HEK293T (cell line): ENCODE measurements at regions not wholly inside any gene's neighbourhood (a gene's known extent, or its start where the extent isn't known, plus 50 kb on each side); places are given as distances from the start of the nearest gene placed in this dataset.

Source experiments
- CTCF ChIA-PET: fragments of 350-600 bp; formaldehyde crosslinking; extraction: SDS; loops from one replicate; lab custom pipeline; 2021; ENCODE audit warnings: antibody characterized with exemption, inconsistent platforms; lab: Yijun Ruan, JAX
- POLR2A ChIA-PET: fragments of 350-600 bp; formaldehyde crosslinking; extraction: SDS; loops from one replicate; lab custom pipeline; 2020; ENCODE audit warnings: antibody characterized with exemption, inconsistent platforms; lab: Yijun Ruan, JAX
- DNase-seq: peaks from one replicate; pipeline ENCODE4 v3.0.0; 2012; ENCODE audit warnings: mixed read lengths; ENCODE audit errors: extremely low spot score
- ARNT ChIP-seq: fragments of 450-650 bp; IDR thresholded peaks from 2 replicates; pipeline ENCODE4 v1.6.1; 2017; ENCODE audit warnings: mild to moderate bottlenecking
- BHLHE40 ChIP-seq: fragments of 450-650 bp; IDR thresholded peaks from 2 replicates; pipeline ENCODE4 v1.6.1; 2016; ENCODE audit warnings: mild to moderate bottlenecking, moderate library complexity, borderline replicate concordance
- CTBP1 ChIP-seq: fragments of 450-650 bp; IDR thresholded peaks from 2 replicates; pipeline ENCODE4 v1.6.1; 2016; ENCODE audit warnings: borderline replicate concordance
- ELF4 ChIP-seq: fragments of 450-650 bp; IDR thresholded peaks from 2 replicates; pipeline ENCODE4 v1.6.1; 2017; ENCODE audit warnings: antibody characterized with exemption
- FOXA1 ChIP-seq: fragments of 450-650 bp; IDR thresholded peaks from 2 replicates; pipeline ENCODE4 v1.6.1; 2016; ENCODE audit warnings: mild to moderate bottlenecking
- FOXK2 ChIP-seq: fragments of 450-650 bp; IDR thresholded peaks from 2 replicates; pipeline ENCODE4 v1.6.1; 2016; ENCODE audit warnings: mild to moderate bottlenecking
- FOXM1 ChIP-seq: fragments of 450-650 bp; IDR thresholded peaks from 2 replicates; pipeline ENCODE4 v1.6.1; 2017; ENCODE audit warnings: mild to moderate bottlenecking, borderline replicate concordance
- HDGF ChIP-seq: fragments of 450-650 bp; IDR thresholded peaks from 2 replicates; pipeline ENCODE4 v1.6.1; 2017; ENCODE audit warnings: antibody characterized with exemption, borderline replicate concordance
- L3MBTL2 ChIP-seq: fragments of 450-650 bp; conservative IDR thresholded peaks from 2 replicates; pipeline ENCODE4 v1.6.1; 2016; ENCODE audit warnings: mild to moderate bottlenecking
- LEF1 ChIP-seq: fragments of 450-650 bp; IDR thresholded peaks from 2 replicates; pipeline ENCODE4 v1.6.1; 2017; ENCODE audit warnings: mild to moderate bottlenecking, borderline replicate concordance
- NFRKB ChIP-seq: fragments of 450-650 bp; IDR thresholded peaks from 2 replicates; pipeline ENCODE4 v1.6.1; 2016; ENCODE audit warnings: mild to moderate bottlenecking, moderate library complexity
- SP1 ChIP-seq: fragments of 450-650 bp; IDR thresholded peaks from 2 replicates; pipeline ENCODE4 v1.6.1; 2017
- SUZ12 ChIP-seq: fragments of 450-650 bp; IDR thresholded peaks from 2 replicates; pipeline ENCODE4 v1.6.1; 2016; ENCODE audit warnings: mild to moderate bottlenecking
- TARDBP ChIP-seq: fragments of 450-650 bp; IDR thresholded peaks from 2 replicates; pipeline ENCODE4 v1.6.1; 2016
- ZNF384 ChIP-seq: fragments of 450-650 bp; IDR thresholded peaks from 2 replicates; pipeline ENCODE4 v1.6.1; 2016
- TF ChIP-seq, protein P1 (sequence below): fragments of 450-650 bp; IDR thresholded peaks from 2 replicates; pipeline ENCODE4 v1.6.1; 2016

DNA sequence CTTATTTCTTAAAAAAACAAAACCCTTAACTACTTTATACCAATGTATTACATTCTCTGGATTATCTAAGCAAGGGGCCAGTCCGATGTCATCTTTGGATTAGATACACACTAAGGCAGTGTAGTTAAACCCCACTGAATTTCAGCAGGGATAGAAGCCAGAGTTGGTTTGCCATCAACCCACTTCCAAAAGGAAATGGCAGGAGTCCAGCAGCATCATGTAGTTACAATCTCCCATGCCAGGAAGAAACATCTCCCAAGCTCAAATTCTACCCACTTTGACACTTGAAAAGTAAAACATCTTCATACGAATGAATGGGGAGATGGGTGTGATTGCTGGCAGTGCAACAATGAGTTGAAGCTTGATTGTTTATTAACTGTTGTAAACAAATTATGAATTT lies 203.5 kb upstream of the PLXNC1 start:
- ChIA-PET POLR2A (no interaction called here), CTCF (no interaction called here)
- TF ChIP-seq NFRKB = no peak
- no peak for TF ChIP-seq HDGF
- TF ChIP-seq LEF1 = no peak
- no peak for TF ChIP-seq FOXK2
- TF ChIP-seq ZNF384 = no peak
- no peak for TF ChIP-seq TARDBP
- TF ChIP-seq CTBP1 = no peak
- no peak for TF ChIP-seq ELF4
- no peak for TF ChIP-seq SP1
- TF ChIP-seq FOXM1 = no peak
- no peak for TF ChIP-seq ARNT
- no peak for TF ChIP-seq SUZ12
- TF ChIP-seq FOXA1 = no peak
- no peak for TF ChIP-seq BHLHE40
- no peak for TF ChIP-seq L3MBTL2
- TF ChIP-seq, protein P1, sequence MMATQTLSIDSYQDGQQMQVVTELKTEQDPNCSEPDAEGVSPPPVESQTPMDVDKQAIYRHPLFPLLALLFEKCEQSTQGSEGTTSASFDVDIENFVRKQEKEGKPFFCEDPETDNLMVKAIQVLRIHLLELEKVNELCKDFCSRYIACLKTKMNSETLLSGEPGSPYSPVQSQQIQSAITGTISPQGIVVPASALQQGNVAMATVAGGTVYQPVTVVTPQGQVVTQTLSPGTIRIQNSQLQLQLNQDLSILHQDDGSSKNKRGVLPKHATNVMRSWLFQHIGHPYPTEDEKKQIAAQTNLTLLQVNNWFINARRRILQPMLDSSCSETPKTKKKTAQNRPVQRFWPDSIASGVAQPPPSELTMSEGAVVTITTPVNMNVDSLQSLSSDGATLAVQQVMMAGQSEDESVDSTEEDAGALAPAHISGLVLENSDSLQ = no peak
- DNase-seq = no peak

DNA sequence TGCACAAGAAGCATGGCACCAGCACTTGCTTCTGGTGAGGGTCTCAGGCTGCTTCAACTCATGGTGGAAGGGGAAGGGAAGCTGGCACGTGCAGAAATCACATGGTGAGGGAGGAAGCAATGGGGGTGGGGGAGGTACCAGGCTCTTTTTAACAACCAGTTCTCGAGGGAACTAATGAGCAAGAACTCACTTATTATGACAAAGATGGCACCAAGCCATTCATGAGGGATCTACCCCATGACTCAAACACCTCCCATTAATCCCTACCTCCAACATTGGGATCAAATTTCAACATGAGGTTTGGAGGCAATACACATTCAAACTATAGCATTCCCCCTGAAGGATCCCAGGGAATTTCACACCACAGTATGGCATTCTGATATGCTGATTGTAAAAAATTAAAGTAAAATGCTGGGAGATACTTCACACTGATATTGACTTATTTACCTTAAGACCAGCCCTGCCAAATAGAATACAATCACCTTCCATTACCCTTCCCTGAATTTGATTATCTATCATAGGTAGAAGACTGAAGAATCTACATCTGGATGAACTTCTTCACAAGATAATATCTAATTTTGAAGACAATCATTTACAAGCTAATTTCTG lies 201.7 kb upstream of the PLXNC1 start:
- TF ChIP-seq, protein P1 = no peak
- TF ChIP-seq ZNF384 (no peak), CTBP1 (no peak), SUZ12 (no peak), FOXK2 (no peak), FOXA1 (no peak), FOXM1 (no peak), L3MBTL2 (no peak; the same call in 1 of the 2 replicates), TARDBP (no peak), LEF1 (no peak), BHLHE40 (no peak)
- no peak for DNase-seq
- ChIA-PET CTCF (no interaction called here), POLR2A (no interaction called here)

DNA sequence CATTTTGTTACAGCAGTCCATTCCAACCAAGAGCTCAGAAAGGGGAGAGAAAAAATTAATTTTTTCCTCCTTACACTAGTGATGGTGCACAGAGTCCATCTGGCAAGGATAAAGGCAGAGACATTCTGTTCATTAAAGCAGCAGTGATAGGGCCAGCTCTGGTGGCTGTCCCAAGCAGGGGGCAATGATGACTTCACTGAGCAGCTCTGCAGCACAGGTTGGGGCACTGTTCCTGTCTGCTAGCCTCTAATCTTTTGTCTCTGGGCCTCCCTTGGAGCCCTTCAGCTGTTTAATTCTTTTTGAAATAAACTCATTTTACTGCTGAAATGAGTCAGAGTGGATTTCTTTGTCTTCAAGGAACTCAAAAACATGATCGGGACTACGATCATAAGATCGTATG lies 200.9 kb upstream of the PLXNC1 start:
- DNase-seq = no peak
- TF ChIP-seq CTBP1 (no peak), L3MBTL2 (no peak), FOXK2 (no peak), SP1 (no peak), FOXM1 (no peak), HDGF (no peak), FOXA1 (no peak), ARNT (no peak), ELF4 (no peak), SUZ12 (no peak), BHLHE40 (no peak)
- TF ChIP-seq, protein P1 = no peak
- ChIA-PET POLR2A (interaction anchor here (0.6 kb wide), 1 partner anchor 30 kb away, joined by 3 read pairs; no protein-coding TSS in a partner anchor), CTCF (no interaction called here)

DNA sequence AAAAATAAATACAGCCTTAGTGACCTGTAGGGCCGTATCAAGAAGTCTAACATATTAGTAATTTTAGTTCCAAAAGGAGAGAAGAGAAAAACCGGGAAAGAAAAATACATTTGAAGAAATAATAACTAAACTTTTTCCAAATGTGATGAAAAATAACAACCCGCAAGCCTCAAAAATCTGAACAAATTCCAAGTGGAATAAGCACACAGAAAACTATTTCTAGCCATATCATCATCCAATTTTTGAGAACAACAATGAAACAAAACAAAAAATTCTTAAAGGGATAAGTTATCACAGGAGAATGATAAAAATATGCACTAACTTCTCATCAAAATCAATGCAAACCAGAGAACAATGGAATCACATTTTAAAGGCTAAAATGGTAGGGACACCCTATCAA lies 198.1 kb upstream of the PLXNC1 start:
- TF ChIP-seq TARDBP (no peak), BHLHE40 (no peak), NFRKB (no peak), CTBP1 (no peak), FOXA1 (no peak), ELF4 (no peak), L3MBTL2 (no peak), HDGF (no peak), FOXM1 (no peak), FOXK2 (no peak), LEF1 (no peak), ZNF384 (no peak)
- CTCF ChIA-PET = no interaction called here
- no peak for DNase-seq
- POLR2A ChIA-PET = no interaction called here

DNA sequence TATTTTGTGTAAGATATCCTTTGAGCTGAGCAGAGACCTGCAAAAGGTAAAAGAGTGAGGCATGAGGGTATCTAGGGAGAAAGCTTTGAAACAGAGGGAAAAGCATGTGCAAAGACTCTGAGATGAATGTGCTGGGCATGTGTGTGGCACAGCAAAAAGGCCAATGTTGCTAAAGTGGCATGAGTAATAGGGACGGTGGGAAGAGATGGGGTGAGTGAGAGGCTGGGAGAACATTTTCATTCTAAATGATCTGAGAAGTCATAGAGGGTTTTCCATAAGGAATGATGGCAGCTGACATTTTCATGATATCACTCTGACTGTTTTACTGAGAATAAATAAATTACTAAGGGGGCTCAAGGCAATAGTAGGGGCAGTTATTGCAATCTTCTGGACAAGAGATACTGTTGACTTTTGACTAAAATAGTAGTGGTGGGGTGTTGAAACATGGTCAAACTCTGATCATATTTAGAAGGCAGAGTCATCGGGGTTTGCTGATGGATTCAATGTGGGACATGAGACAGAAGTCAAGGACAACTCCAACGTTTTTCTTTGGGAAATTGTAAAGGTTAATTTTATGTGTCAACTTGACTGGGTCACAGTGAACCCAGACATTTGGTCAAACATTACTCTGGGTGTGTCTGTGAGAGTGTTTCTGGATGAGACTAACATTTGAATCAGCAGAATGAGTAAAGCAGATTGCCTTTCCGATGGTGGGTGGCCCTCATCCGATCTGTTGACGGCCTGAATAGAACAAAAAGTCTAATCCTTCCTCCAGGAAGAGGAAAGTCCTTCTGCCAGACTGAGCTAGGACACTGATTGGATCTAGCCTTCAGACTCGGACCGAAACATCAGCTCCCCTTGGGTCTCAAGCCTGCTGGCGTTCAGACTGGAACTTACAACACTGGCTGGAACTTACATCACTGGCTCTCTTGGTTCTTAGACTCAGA lies 193.9 kb upstream of the PLXNC1 start:
- DNase-seq = no peak
- CTCF ChIA-PET = interaction anchor here (0.5 kb wide), 1 partner anchor 26 kb away, joined by 3 read pairs; no protein-coding TSS in a partner anchor
- TF ChIP-seq SP1 (no peak), FOXA1 (no peak)
- POLR2A ChIA-PET = no interaction called here

DNA sequence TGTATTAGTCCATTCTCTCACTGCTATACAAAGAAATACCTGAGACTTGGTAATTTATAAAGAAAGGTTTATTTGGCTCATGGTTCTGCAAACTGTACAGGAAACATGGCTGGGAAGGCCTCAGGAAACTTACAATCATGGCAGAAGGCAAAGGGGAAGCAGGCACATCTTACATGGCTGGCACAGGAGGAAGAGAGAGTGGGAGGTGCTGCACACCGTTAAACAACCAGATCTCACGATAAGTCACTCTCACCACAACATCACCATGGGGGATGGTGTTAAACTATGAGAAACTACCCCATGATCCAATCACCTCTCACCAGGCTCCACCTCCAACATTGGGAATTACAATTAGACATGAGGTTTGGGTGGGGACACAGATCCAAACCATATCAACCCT lies 191.8 kb upstream of the PLXNC1 start:
- TF ChIP-seq, protein P1 = no peak
- TF ChIP-seq BHLHE40 (no peak), ZNF384 (no peak), SP1 (no peak), ELF4 (no peak), FOXK2 (no peak), LEF1 (no peak), ARNT (no peak), TARDBP (no peak), HDGF (no peak), NFRKB (no peak), L3MBTL2 (no peak), CTBP1 (no peak)
- POLR2A ChIA-PET = no interaction called here
- DNase-seq = no peak
- CTCF ChIA-PET = no interaction called here
